H1 (cell line): ENCODE measurements at regions not wholly inside any gene's neighbourhood (a gene's known extent, or its start where the extent isn't known, plus 50 kb on each side); places are given as distances from the start of the nearest gene placed in this dataset.

Experiments used
- CBX8 ChIP-seq: fragments of 300-800, 300-1000 bp; sonication (generic); IDR thresholded peaks from 2 replicates; pipeline ENCODE4 v1.7.1; 2016; ENCODE audit warnings: low read depth, low read length, borderline replicate concordance
- CHD7 ChIP-seq: fragments of 300-600 bp; sonication (generic); IDR thresholded peaks from 2 replicates; pipeline ENCODE4 v1.7.1; 2012; ENCODE audit warnings: low read length, moderate library complexity, mild to moderate bottlenecking, inconsistent platforms; ENCODE audit not compliant: insufficient replicate concordance
- CREB1 ChIP-seq: IDR thresholded peaks from 2 replicates; pipeline ENCODE4 v1.6.1; 2012; ENCODE audit warnings: inconsistent platforms
- CTBP2 ChIP-seq: IDR thresholded peaks from 2 replicates; pipeline ENCODE4 v1.7.0; 2011; ENCODE audit warnings: borderline replicate concordance, mild to moderate bottlenecking, moderate library complexity, mixed read lengths, low read length; ENCODE audit not compliant: insufficient read depth, insufficient read length
- EP300 ChIP-seq, 2 experiments: IDR thresholded peaks; 1 replicate in 1 of 2; 2 replicates in 1 of 2; pipeline ENCODE4 v1.6.1; 2011 to 2012; ENCODE audit warnings: low read depth in 2 of 2, low read length in 2 of 2, mild to moderate bottlenecking in 2 of 2, borderline replicate concordance in 1 of 2, inconsistent platforms in 1 of 2, moderate library complexity in 1 of 2
- EZH2 ChIP-seq: fragments of 200-600 bp; sonication (generic); IDR thresholded peaks from 2 replicates; pipeline ENCODE4 v1.7.1; 2012; ENCODE audit warnings: low read depth, mild to moderate bottlenecking, moderate library complexity, low read length, inconsistent platforms; ENCODE audit not compliant: severe bottlenecking
- GABPA ChIP-seq: IDR thresholded peaks from 2 replicates; pipeline ENCODE4 v1.6.1; 2011; ENCODE audit warnings: mild to moderate bottlenecking, low read length, moderate library complexity, borderline replicate concordance; ENCODE audit not compliant: insufficient read depth
- GTF2F1 ChIP-seq: IDR thresholded peaks from 2 replicates; pipeline ENCODE4 v1.6.1; 2012; ENCODE audit warnings: low read depth, low read length, improper control_type of control experiment, borderline replicate concordance
- JUND ChIP-seq: IDR thresholded peaks from 2 replicates; pipeline ENCODE4 v1.6.1; 2011; ENCODE audit warnings: mild to moderate bottlenecking, improper control_type of control experiment, low read length
- POLR2A ChIP-seq, 2 experiments: IDR thresholded peaks; 1 replicate in 1 of 2; 2 replicates in 1 of 2; pipeline ENCODE4 v1.6.1; 2011; ENCODE audit warnings: low read depth in 2 of 2, low read length in 2 of 2, mild to moderate bottlenecking in 2 of 2; ENCODE audit errors: control extremely low read depth in 1 of 2
- POLR2AphosphoS5 ChIP-seq: IDR thresholded peaks from 2 replicates; pipeline ENCODE4 v1.6.1; 2011; ENCODE audit warnings: low read depth, low read length
- SRF ChIP-seq: IDR thresholded peaks from 2 replicates; pipeline ENCODE4 v1.6.1; 2011; ENCODE audit warnings: mild to moderate bottlenecking, low read depth, low read length, moderate library complexity
- TEAD4 ChIP-seq: IDR thresholded peaks from 2 replicates; pipeline ENCODE4 v1.6.1; 2012; ENCODE audit warnings: low read depth, low read length, inconsistent platforms, mixed read lengths

DNA sequence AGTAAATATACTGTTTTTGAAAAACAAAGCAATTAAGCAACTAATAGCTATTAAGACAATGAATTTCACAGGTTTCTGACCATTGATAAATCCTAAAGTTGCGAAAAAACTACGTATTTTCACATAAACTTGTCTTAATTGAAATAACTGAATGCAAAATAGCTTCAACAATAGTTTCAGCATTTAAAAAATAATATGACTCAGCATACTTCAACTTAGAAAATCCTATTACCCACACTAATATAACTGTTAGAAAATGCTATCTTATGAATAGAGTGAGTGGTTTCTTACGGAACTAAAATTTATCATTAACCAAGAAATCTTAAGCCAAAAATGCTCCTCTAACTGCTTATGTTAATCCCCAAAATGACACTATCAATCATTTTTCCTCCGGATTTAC lies 183.9 kb downstream of the AVL9 start (continued):
- TF ChIP-seq CHD7 (no peak), SRF (no peak), EP300 (IDR thresholded peaks at IDR 0.05; ENCODE audit: borderline replicate concordance in 1 of 2, low read depth in 2 of 2, low read length in 2 of 2) (no peak), EZH2 (no peak), CREB1 (no peak), TEAD4 (no peak), GTF2F1 (no peak), JUND (no peak), CBX8 (no peak), CTBP2 (no peak), POLR2AphosphoS5 (no peak), POLR2A (IDR thresholded peaks at IDR 0.05; ENCODE audit: control extremely low read depth in 1 of 2, low read depth in 2 of 2, low read length in 2 of 2) (no peak), GABPA (no peak)
